ENCODE measurements at regions not wholly inside any gene's neighbourhood (a gene's known extent, or its start where the extent isn't known, plus 50 kb on each side); places are given as distances from the start of the nearest gene placed in this dataset.
"Not testable (repeated sequence)": the region's sequence is repeated elsewhere in the genome, so short reads cannot be mapped to it uniquely, and the experiment has no call there.

GRCh38 chr5:2818936-2819335, 67.5 kb upstream of the IRX2 start:
- DNase-seq (no peak), ATAC-seq (no peak)
- H3K4me1 ChIP-seq: no peaks in the 10 kb centered on the region
- H3K27ac ChIP-seq: no peak overlapping the region
- H3K9me3 ChIP-seq: no peaks in the 10 kb centered on the region
- no peaks in the 10 kb centered on the region for H3K27me3 ChIP-seq
- TF ChIP-seq CTCF (IDR thresholded peaks at IDR 0.05): no peak
- no peak overlapping the region for H3K4me3 ChIP-seq
- intact Hi-C loops (cut with DNase I): no loop called here
- no peaks in the 10 kb centered on the region for H3K36me3 ChIP-seq

GRCh38 chr5:2817031-2817603, 65.6 kb upstream of the IRX2 start:
- intact Hi-C loops (cut with DNase I): no loop called here
- H3K36me3 ChIP-seq: no peaks in the 10 kb centered on the region
- no peak overlapping the region for H3K27ac ChIP-seq
- no peaks in the 10 kb centered on the region for H3K9me3 ChIP-seq
- no peaks in the 10 kb centered on the region for H3K4me1 ChIP-seq
- H3K27me3 ChIP-seq: no peaks in the 10 kb centered on the region
- H3K4me3 ChIP-seq: no peak overlapping the region
- no peak for ATAC-seq
- no peak for TF ChIP-seq CTCF (IDR thresholded peaks at IDR 0.05)
- no peak for DNase-seq

GRCh38 chr5:2813678-2814077, 62.2 kb upstream of the IRX2 start:
- Histone ChIP-seq H3K4me3 (no peak overlapping the region), H3K27ac (no peak overlapping the region), H3K4me1 (no peaks in the 10 kb centered on the region), H3K36me3 (no peaks in the 10 kb centered on the region), H3K9me3 (no peaks in the 10 kb centered on the region), H3K27me3 (no peaks in the 10 kb centered on the region)
- intact Hi-C loops (cut with DNase I): no loop called here
- DNase-seq (no peak), ATAC-seq (peak; percentile 40)
- no peak for TF ChIP-seq CTCF (IDR thresholded peaks at IDR 0.05)

- intact Hi-C loops (cut with DNase I): no loop called here
- Histone ChIP-seq H3K9me3 (no peaks in the 10 kb centered on the region), H3K27ac (no peak overlapping the region), H3K4me3 (no peak overlapping the region), H3K27me3 (no peaks in the 10 kb centered on the region), H3K4me1 (no peaks in the 10 kb centered on the region), H3K36me3 (no peaks in the 10 kb centered on the region)
- TF ChIP-seq CTCF (IDR thresholded peaks at IDR 0.05): no peak
- peak; percentile 58 for ATAC-seq
- no peak for DNase-seq
These were observed 59.2 kb upstream of the IRX2 start for GRCh38 chr5:2810644-2811043.

GRCh38 chr5:2807244-2807643, 55.8 kb upstream of the IRX2 start:
- H3K4me3 ChIP-seq; H3K4me1 ChIP-seq; H3K27me3 ChIP-seq; H3K36me3 ChIP-seq; DNase-seq; H3K27ac ChIP-seq; intact Hi-C loops (cut with DNase I); ATAC-seq; H3K9me3 ChIP-seq: not testable (repeated sequence)

GRCh38 chr5:2806176-2806575, 54.7 kb upstream of the IRX2 start:
- intact Hi-C loops (cut with DNase I): no loop called here
- DNase-seq: no peak
- Histone ChIP-seq H3K4me3 (no peak overlapping the region), H3K9me3 (no peaks in the 10 kb centered on the region), H3K36me3 (no peaks in the 10 kb centered on the region), H3K27me3 (no peaks in the 10 kb centered on the region), H3K4me1 (no peaks in the 10 kb centered on the region), H3K27ac (no peak overlapping the region)
- ATAC-seq: no peak
- no peak for TF ChIP-seq CTCF (IDR thresholded peaks at IDR 0.05)

Data from upper lobe of right lung (tissue), 1 donor.